NCI-H1694 (cell line): ENCODE measurements at regions not wholly inside any gene's neighbourhood (a gene's known extent, or its start where the extent isn't known, plus 50 kb on each side); places are given as distances from the start of the nearest gene placed in this dataset.
"Not testable (repeated sequence)": the region's sequence is repeated elsewhere in the genome, so short reads cannot be mapped to it uniquely, and the experiment has no call there.

ENCODE experiments used
- DNase-seq: peaks from one replicate; lab custom pipeline; 2025; lab: John Stamatoyannopoulos, UW

- DNase-seq = no peak
Measured at GRCh38 chr6:78231002-78231401, 578.2 kb downstream of the MEI4 start.

DNA sequence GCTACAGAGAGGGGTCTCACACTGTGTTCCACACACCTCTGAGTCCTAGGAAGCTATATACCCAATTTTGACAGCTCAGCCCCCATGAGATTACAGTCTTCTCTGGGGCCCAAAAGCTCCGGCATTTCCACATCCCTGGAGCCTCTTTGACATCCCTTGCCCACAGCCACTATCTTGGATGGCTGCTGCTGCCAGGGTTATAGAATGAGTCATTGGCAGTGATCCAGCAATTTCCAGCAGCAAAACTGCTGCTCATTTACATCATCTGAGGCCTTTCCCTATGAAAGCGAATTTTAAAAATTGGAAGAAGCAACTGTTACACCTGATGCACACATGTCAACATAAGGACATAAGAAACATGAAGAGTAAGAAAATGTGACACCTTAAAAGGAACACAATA is 590.7 kb downstream of the MEI4 start:
- DNase-seq = no peak

GRCh38 chr6:78251931-78252330 is 599.1 kb downstream of the MEI4 start:
- no peak for DNase-seq

DNA sequence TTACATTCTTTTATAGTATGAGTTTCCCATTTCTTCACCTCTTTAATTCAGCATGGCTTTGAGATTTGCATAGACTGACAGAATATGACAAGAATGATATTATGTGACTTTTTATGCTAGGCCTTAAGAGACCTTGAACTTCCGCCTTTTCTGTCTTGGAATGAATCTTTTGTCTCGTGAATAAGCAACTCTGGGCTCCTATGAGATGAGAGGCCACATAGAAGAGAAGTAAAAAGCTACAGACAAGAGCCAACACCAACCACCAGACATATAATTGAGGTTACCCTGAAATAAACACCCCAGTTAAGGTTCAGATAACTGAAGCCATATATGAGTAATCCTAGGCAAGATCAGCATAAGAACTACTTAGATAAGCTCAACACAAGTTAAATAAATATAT is 600.8 kb downstream of the MEI4 start:
- no peak for DNase-seq

DNA sequence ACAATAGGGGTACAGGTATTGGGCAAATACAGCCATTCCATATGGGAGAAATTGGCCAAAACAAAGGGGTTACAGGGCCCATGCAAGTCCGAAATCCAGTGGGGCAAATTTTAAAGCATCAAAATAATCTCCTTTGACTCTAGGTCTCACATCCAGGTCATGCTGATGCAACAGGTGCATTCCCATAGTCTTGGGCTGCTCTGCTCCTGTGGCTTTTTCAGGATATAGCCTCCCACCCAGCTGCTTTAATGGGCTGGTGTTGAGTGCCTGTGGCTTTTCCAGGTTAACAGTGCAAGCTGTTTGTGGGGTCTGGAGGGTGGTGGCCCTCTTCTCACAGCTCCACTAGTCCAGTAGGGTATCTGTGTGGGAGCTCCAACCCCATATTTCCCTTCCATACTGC is 607.1 kb downstream of the MEI4 start:
- no peak for DNase-seq

DNA sequence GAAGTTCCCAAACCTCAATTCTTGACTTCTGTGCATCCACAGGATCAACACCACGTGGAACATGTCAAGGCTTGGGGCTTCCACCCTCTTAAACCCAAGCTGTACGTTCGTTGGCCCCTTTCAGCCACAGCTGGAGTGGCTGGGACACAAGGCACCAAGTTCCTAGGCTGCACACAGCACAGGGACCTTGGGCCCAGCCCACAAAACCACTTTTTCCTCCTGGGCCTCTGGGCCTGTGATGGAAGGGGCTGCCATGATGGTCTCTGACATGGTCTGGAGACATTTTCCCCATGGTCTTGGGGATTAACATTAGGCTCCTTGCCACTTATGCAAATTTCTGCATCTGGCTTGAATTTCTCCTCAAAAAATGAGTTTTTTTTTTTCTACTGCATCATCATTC is 606.9 kb upstream of the IRAK1BP1 start:
- not testable (repeated sequence) for DNase-seq

- DNase-seq = no peak
Measured at GRCh38 chr6:78268591-78269452, 598.5 kb upstream of the IRAK1BP1 start.

DNA sequence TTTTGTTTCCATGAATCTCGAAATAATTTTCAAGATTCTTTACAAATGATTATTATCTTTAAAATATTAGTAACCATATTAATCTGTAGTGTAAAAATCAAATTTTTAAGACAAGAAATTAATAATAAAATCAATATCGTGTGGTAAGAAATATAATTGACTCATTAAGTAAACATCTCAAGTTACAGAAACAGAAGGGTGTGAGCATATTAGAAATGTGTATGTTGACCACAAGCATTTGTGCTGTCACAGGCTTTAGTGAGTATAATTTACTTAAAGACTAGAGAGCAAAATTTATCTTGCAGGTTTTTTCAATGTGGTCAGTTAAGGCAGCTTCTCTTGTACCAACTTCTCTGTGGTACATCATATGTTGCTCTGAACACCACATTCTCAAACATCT is 566.5 kb upstream of the IRAK1BP1 start:
- DNase-seq = no peak

DNA sequence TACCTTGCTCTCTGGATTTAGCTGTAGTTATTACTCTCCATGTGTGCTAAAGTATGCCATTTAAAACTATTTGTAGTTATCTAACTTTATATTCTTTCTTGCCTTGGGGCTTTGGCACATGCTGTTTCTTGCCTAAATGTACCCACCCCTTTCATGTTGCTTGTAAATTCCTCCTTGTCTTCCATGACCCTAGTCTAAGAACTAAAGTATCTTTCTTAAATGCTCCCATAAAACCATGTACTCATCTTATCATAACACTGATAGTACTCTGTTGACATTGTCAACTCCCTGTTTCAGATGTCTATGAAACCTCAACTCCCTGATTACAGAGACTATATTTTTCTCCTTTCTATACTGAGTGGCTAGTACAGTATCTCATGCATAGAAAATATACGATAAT is 564.9 kb upstream of the IRAK1BP1 start:
- DNase-seq = no peak

- DNase-seq = no peak
Measured at GRCh38 chr6:78308025-78308424, 559.3 kb upstream of the IRAK1BP1 start.

GRCh38 chr6:78322068-78322845 is 545.1 kb upstream of the IRAK1BP1 start:
- no peak for DNase-seq

DNA sequence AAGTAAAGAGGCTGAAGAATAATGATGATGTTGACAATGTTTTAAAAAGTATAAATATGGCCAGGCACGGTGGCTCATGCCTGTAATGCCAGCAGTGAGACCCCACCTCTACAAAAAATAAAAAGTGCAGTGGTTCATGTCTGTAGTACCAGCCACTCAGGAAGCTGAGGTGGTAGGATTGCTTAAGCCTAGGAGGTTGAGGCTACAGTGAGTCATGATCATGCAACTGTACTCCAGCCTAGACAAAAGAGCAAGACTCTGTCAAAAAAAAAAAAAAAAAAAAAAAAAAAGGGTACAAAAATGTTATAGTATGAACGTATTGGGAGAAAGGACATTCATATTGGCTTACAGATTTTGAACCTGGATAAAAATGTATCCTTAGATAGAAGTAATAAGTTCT is 543.1 kb upstream of the IRAK1BP1 start:
- DNase-seq = no peak

DNA sequence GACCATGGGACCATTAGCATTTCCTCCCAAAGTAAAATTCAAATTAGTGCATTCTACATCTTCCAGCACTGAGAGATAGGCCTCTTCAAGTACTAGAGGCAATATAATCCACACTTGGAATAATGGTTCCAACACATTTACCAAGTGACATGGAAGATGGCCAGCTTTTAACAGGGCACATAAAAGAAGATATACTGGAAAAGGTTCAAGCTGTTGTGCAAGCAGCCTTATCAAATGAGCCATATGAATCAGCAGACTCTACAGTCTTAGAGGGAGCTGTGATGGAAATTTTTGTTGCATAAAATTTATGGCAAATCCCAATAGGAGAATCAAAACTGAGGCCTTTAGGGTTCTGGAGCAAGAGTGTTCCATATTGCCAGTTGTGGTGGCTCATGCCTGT is 526.6 kb upstream of the IRAK1BP1 start:
- no peak for DNase-seq

GRCh38 chr6:78345882-78346281 is 521.5 kb upstream of the IRAK1BP1 start:
- DNase-seq = no peak

- no peak for DNase-seq
Measured at GRCh38 chr6:78347191-78347916, 520.0 kb upstream of the IRAK1BP1 start.

DNA sequence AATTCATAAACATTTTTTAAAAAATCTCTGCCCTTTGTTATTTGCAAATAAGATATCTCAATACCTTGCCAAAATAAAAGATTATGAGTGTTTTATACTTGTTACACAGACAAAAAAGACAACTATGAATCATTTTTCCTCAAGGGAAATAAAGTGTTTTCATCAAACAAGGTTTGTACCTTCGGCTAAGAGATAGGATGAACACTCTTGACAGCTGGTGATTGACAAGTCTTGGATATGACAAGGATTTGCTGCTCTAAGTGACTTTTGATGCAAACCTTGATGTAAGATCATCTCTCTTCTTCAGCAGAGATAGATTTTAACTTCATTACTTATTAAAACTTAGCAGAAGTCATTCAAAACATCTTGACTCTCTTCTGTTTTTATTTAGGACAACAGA is 514.3 kb upstream of the IRAK1BP1 start:
- DNase-seq = no peak

GRCh38 chr6:78363688-78364087 is 503.7 kb upstream of the IRAK1BP1 start:
- DNase-seq = no peak

DNA sequence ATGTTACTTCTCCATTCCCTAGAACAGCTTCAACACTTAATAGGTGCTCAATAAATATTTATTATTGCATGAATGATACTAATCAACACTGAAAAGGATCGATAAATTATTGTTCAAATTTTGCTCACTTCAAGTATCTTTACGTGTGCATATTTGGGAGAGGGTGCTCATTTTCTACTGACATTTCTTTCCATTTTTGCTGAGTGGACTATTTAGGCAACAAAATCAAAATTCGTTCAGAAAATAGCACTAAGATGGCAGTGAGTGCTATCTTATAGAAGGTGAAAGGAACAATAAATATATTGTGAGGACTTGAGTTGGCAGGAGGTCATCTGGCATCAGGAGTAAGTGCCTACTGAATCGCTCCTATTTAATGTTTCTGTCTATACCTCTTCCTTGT is 501.9 kb upstream of the IRAK1BP1 start:
- DNase-seq = no peak

DNA sequence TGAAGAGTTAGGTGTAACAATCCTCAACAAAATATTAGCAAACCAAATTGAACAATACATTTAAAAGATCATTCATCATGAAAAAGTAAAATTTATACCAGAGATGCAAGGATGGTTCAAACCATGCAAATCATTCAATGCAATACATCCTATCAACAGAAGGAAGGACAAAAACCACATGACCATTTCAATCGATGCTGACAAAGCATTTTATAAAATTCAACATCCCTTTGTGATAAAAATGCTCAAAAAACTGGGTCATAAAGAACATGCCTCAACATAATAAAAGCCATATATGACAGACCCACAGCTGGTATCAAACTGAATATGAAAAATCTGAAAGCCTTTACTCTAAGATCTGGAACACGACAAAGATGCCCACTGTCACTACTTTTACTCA is 490.3 kb upstream of the IRAK1BP1 start:
- DNase-seq = no peak

DNA sequence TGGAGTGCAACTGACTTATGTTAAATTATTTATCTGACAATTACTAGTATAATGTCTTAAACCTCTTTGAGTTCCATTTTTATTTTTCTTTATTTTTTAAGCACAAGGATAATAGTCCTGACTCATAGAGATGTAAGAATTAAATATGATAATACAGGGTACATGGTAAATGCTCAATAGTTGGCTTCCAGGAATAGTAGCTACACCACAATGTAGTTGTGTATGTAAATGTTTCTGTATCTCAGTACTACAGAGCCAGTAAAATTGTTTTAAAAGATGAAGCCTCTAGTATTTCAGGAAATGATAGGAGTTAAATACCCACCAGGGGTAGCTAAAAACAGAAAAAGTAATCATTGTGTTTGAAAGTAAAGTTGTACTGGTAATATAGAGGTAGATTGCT is 487.4 kb upstream of the IRAK1BP1 start:
- no peak for DNase-seq

DNA sequence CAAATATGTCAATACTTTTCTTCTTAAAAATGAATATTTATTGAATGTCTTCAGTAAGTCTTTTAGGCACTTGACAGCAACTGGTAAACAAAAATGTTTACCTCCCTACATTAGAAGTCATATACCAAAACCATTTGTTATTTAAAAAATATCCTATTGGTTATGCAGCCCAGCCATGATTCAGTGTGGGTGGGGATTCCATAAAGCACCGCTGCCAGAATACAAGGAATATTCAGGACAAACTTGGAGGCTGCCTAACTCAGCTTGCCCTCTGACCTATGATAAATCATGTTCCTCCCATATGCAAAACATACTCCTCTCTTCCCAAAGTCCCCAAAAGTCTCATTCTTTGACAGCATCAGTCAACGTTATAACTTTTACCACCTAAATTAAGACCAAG is 486.8 kb upstream of the IRAK1BP1 start:
- no peak for DNase-seq

GRCh38 chr6:78383968-78384367 is 483.4 kb upstream of the IRAK1BP1 start:
- no peak for DNase-seq

DNA sequence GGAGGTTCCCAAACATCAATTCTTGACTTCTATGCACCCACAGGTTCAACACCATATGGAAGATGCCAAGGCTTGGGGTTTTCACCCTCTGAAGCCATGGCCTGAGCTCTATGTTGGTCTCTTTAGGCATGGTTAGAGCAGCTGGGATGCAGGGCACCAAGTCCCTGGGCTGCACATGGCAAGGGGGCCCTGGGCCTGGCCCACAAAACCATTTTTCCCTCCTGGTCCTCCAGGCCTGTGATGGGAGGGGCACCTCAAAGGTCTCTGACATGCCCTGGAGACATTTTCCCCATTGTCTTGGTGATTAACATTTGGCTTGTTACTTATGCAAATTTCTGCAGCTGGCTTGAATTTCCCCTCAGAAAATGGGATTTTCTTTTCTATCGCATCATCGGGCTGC is 480.5 kb upstream of the IRAK1BP1 start:
- DNase-seq = not testable (repeated sequence)
